Heart right ventricle (tissue), 16 donors: ENCODE measurements at regions not wholly inside any gene's neighbourhood (a gene's known extent, or its start where the extent isn't known, plus 50 kb on each side); places are given as distances from the start of the nearest gene placed in this dataset.
"Not testable (repeated sequence)": the region's sequence is repeated elsewhere in the genome, so short reads cannot be mapped to it uniquely, and the experiment has no call there.

Source experiments
- ATAC-seq, 8 donors: fragments of 200-7000 bp; cut with Tn5 transposase; one replicate each; pipeline ENCODE4 v1.9.1; 2020; ENCODE audit warnings: mild to moderate bottlenecking in 8 of 8, moderate library complexity in 8 of 8, moderate number of reproducible peaks in 1 of 8
- DNase-seq, 2 donors: peaks; one replicate each; pipeline ENCODE4 v3.0.0-alpha.2; 2020
- H3K27ac ChIP-seq, 10 donors: fragments of 200-600 bp; sonication (generic) in 2 of 10; one replicate each; pipeline versions ENCODE4 v1.5.0 to v1.8.0; 2020 to 2022; ENCODE audit warnings: mild to moderate bottlenecking in 3 of 10
- H3K27me3 ChIP-seq, 7 donors: fragments of 200-600 bp; one replicate each; pipeline ENCODE4 v1.8.0; 2021 to 2022; ENCODE audit warnings: mild to moderate bottlenecking in 2 of 7
- H3K36me3 ChIP-seq, 9 donors: fragments of 200-600 bp; sonication (generic) in 1 of 9; one replicate each; pipeline versions ENCODE4 v1.5.0 to v1.8.0; 2020 to 2022; ENCODE audit warnings: mild to moderate bottlenecking in 2 of 9
- H3K4me1 ChIP-seq, 9 donors: fragments of 200-600 bp; sonication (generic) in 1 of 9; one replicate each; pipeline versions ENCODE4 v1.5.0 to v1.8.0; 2020 to 2022; ENCODE audit warnings: mild to moderate bottlenecking in 4 of 9
- H3K4me3 ChIP-seq, 10 donors: fragments of 200-600 bp; sonication (generic) in 2 of 10; one replicate each; pipeline versions ENCODE4 v1.5.0 to v1.8.0; 2020 to 2022; ENCODE audit warnings: mild to moderate bottlenecking in 7 of 10, moderate library complexity in 2 of 10
- H3K9me3 ChIP-seq, 11 donors: fragments of 200-600 bp in 10 of 11; sonication (generic) in 2 of 11; one replicate each; pipeline versions ENCODE4 v1.5.0 to v1.8.0; 2013 to 2022; ENCODE audit warnings: mild to moderate bottlenecking in 2 of 11, control low read depth in 1 of 11, moderate library complexity in 1 of 11
- CTCF ChIP-seq, 9 donors: fragments of 200-600 bp; sonication (generic) in 2 of 9; IDR thresholded peaks; one replicate each; pipeline versions ENCODE4 v1.5.0 to v1.8.0; 2021 to 2022; ENCODE audit warnings: antibody characterized with exemption in 9 of 9, mild to moderate bottlenecking in 5 of 9, moderate library complexity in 1 of 9
- WGBS, 2 donors: extraction: QIAGEN DNeasy Blood & Tissue Kit; methylation state at CpG; one replicate each; pipeline ENCODE4 v1.1.7; 2013; ENCODE audit warnings: inconsistent platforms in 1 of 2; 5-methylcytosine and 5-hydroxymethylcytosine counted together
- intact Hi-C, 10 donors: fragments of 100-400 bp; cut with DNase I; formaldehyde crosslinking; loops; one replicate each; pipeline versions ENCODE4 v1.11.1 to v1.14.2; 2022
- donor health status: Arrhythmogenic right ventricular cardiomyopathy.
- donor health status: ischemic (EF 13 %, LVEDD 7.1; RV severe dilation, severe dysfunction).
- donor health status: healthy with polysubstance abuse.
- donor health status: DM: no; HTN: yes; CAD: no.
- donor health status: DM: no; HTN: no; CAD: no.
- donor health status: ischemic (EF 25% LVEDD 6.9; RV normal size, moderate dysfunction).
- donor health status: ischemic (EF 25% LVEDD 5.7; RV mildly dilated, moderate dysfunction).
- donor health status: healthy.
- donor health status: DM: yes; HTN: yes; CAD: no.
- donor health status: Ischemic cardiomyopathy.
- donor health status: ischemic (EF 35%, LVEDD 5.7; RV mildly dilated, moderate dysfunction).
- donor health status: nonischemic (EF 11% LVEDD 7.7; RV severe dilation, severe dysfunction).
- donor health status: DM: yes; HTN: yes; CAD: no.
- donor health status: PGD.
- donor health status: ischemic (EF 29% LVEDD 5.4; RV normal size, mild dysfunction).
- donor health status: nonischemic (EF 23%, LVEDD 6.1; RV moderate dilation, normal function).

GRCh38 chr6:150492507-150492906 is 107.2 kb upstream of the PLEKHG1 start:
- Histone ChIP-seq H3K27ac (peak overlapping the region in 5 of 10 donors; percentile 7 to 72 (median 26)), H3K4me3 (no peak overlapping the region), H3K9me3 (no peaks in the 10 kb centered on the region), H3K4me1 (peaks cover 0 to 30% (median 15%) of the 10 kb centered on the region in 9 donors), H3K27me3 (no peaks in the 10 kb centered on the region), H3K36me3 (no peaks in the 10 kb centered on the region)
- ATAC-seq = peak in 2 of 8 donors; percentile 9 to 25
- 90 to 100% methylated on average over 2 of the region's 2 CpGs for WGBS, 2 donors
- DNase-seq = no peak
- intact Hi-C loops = no loop called here
- TF ChIP-seq CTCF (IDR thresholded peaks at IDR 0.05) = no peak

- Histone ChIP-seq H3K4me3 (no peak overlapping the region), H3K27me3 (no peaks in the 10 kb centered on the region), H3K9me3 (no peaks in the 10 kb centered on the region), H3K4me1 (peaks cover 0 to 30% (median 15%) of the 10 kb centered on the region in 9 donors), H3K27ac (peak overlapping the region in 6 of 10 donors; percentile 7 to 72 (median 40)), H3K36me3 (no peaks in the 10 kb centered on the region)
- DNase-seq = no peak
- no peak for TF ChIP-seq CTCF (IDR thresholded peaks at IDR 0.05)
- intact Hi-C loops = no loop called here
- WGBS, 2 donors = 64 to 75% methylated on average over 7 of the region's 7 CpGs
- peak in 5 of 8 donors; percentile 49 to 67 (median 59) for ATAC-seq
Observed at GRCh38 chr6:150492941-150493340, 106.7 kb upstream of the PLEKHG1 start.

- ATAC-seq, H3K4me3 ChIP-seq, intact Hi-C loops, H3K9me3 ChIP-seq, DNase-seq, H3K27me3 ChIP-seq, H3K36me3 ChIP-seq: not testable (repeated sequence)
- peak overlapping the region in 4 of 10 donors; percentile 35 to 72 (median 46) for H3K27ac ChIP-seq
- 93 to 100% methylated on average over 2 of the region's 2 CpGs for WGBS, 2 donors
- H3K4me1 ChIP-seq = peaks cover 0 to 30% (median 15%) of the 10 kb centered on the region in 9 donors
Observed at GRCh38 chr6:150493552-150493951, 106.1 kb upstream of the PLEKHG1 start.

- Histone ChIP-seq H3K4me1 (peaks cover 0 to 30% (median 15%) of the 10 kb centered on the region in 9 donors), H3K4me3 (no peak overlapping the region), H3K27ac (peak overlapping the region in 4 of 10 donors; percentile 26 to 72 (median 42)), H3K27me3 (no peaks in the 10 kb centered on the region), H3K9me3 (no peaks in the 10 kb centered on the region), H3K36me3 (no peaks in the 10 kb centered on the region)
- intact Hi-C loops = no loop called here
- DNase-seq (peak; percentile 16 to 43), ATAC-seq (peak in 7 of 8 donors; percentile 39 to 84 (median 68))
- 48 to 63% methylated on average over 5 of the region's 5 CpGs for WGBS, 2 donors
- TF ChIP-seq CTCF (IDR thresholded peaks at IDR 0.05) = no peak
Observed at GRCh38 chr6:150494241-150494640, 105.4 kb upstream of the PLEKHG1 start.

GRCh38 chr6:150495126-150495525 is 104.6 kb upstream of the PLEKHG1 start:
- Histone ChIP-seq H3K27me3 (no peaks in the 10 kb centered on the region), H3K27ac (peak overlapping the region in 1 of 10 donors; percentile 72), H3K4me3 (no peak overlapping the region), H3K4me1 (peaks cover 0 to 31% (median 15%) of the 10 kb centered on the region in 9 donors), H3K9me3 (no peaks in the 10 kb centered on the region), H3K36me3 (no peaks in the 10 kb centered on the region)
- no peak for TF ChIP-seq CTCF (IDR thresholded peaks at IDR 0.05)
- intact Hi-C loops = no loop called here
- ATAC-seq (no peak), DNase-seq (no peak)
- 98 to 99% methylated on average over 1 of the region's 1 CpG for WGBS, 2 donors
